Central memory CD4-positive, alpha-beta T cell (primary cell): ENCODE measurements at regions not wholly inside any gene's neighbourhood (a gene's known extent, or its start where the extent isn't known, plus 50 kb on each side); places are given as distances from the start of the nearest gene placed in this dataset.

Experiments used
- DNase-seq: peaks from one replicate; pipeline ENCODE4 v3.0.0; 2022

DNA sequence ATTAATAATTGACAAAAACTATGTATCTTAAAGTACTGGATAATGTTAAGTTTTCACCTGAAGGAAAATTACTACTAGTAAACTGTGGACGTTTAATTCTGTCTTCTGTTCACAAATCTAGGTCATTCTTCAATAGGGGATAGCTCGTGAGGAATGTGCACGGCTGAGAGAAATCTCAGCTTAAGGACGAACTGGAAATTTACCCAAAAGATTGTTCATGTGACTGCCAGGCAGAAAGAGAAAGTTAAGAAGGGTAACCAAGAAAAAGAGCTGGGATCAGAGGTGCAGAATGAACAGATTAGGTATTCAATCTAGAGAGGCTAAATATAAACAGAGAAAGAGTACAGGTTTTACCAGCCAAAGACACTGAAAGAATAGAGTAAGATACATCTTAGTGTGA lies 245.3 kb downstream of the CASP12 start:
- no peak for DNase-seq

DNA sequence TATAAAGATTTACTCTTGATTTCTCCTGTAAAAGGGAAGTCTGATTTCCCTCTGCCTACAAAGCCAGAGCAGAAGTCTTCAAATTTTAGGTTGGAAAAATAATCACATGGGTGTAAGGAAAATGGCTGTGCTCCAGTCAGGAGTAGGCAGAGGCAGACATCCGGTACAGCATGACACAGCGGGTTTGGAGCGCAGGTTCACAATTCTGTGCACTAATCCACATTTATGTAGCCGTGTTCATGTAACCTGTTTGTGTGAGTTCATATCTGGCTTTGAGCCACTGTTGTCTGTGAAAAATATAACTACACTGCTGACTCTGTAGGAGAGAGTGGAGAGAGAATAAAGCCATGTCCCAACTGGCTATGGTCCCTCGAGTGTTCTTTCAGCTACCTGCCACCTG lies 248.0 kb downstream of the CASP12 start:
- no peak for DNase-seq

DNA sequence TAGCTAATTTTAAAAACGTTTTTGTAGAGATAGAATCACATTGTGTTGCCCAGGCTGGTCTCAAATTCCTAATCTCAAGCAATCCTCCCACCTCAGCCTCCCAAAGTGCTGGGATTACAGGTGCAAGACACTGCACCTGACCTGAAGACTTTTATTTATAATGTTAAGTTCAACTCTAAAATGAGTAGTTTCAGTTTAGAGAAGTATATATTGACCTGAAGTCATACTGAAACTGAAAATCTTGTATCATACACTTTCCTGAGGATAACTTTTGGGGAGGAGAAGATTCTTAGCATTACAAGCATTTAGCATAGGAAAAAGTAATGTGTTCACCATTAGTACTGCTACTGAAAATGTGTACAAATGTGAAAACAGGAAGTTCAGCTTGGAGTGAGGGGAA lies 249.3 kb downstream of the CASP12 start:
- DNase-seq: no peak

DNA sequence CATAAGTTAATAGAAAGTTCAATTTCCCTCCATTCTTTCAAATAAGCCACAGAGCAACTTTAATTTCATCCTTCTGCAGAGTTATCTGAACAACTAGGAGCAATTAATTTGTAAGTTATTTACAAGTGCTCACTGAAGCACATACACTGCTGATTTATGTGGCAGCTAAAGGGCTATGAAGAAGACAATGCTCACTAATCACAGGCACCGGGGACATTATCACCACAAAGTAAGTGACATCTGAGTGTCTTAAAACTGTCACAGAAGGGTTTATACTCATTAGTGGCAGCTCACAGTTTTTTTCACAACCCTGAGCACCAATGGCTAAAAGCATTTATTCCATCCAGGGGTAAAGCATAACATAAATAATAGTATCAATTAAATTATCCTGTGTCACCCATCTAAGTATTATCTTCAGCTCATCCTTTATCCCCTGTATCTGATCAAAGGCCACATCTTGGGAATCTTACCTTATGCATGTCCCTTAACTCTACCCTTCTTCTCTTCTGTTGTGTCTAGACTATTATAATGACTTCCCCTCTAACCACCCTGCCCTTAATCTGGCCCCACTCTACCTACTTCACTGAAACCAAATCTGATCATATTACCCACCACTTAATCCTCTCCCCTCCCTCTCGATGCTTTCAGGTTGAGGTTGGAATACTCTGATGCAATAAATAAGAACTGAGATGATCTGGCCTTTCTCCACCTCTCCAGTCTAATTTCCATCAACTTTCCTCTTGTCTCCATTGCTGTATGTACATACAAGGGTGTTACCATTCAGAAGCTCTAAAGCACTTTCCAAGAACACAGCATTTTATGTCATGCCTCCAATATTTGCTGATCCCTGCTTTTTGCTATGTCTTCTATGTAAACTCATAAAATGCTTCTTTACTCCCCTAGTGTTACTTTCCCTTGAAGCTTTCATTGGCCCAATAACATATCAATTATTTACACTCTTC lies 252.7 kb downstream of the CASP12 start:
- no peak for DNase-seq

DNA sequence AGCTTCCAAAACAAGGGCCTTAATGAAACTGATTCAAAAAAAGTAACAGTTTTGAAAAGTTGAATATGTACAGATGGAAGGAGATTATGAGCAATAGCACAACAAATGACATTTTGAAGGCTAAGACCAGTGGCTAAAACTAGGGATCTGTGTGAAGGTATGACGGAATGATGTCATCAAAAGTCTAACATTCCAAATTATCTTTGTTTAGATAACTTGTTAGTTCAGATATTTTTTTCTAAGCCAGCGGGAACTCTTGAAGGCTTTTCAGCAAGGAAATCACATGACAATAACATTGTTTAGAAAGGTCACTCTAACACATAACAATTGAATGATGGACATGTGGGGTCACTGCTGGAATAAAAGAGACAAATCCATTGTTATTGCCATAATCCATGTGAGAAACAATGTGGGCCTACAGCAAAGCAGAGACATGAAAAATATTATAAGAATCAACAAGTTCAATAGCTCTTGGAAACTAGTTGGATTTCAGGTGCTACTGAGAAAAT lies 260.5 kb downstream of the CASP12 start:
- DNase-seq: no peak

DNA sequence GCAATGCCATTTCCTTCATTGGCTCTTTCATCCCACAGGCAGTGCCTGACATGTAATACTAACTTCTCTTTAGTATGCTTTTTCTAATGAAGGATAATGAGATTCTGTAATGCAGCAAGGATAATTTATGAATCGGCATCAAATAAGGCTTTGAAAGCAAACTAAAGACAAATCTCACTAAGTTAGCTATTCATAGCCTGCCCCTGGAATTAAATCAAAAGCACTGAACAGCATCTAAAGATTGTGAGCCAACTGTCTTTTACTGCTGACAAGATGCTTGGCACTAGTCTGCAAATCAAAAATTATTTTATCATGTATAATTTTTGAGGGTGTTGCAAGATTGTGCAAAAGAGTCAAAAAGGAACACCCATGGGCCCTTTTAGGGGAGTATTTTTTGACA lies 265.0 kb downstream of the CASP12 start:
- DNase-seq: no peak

DNA sequence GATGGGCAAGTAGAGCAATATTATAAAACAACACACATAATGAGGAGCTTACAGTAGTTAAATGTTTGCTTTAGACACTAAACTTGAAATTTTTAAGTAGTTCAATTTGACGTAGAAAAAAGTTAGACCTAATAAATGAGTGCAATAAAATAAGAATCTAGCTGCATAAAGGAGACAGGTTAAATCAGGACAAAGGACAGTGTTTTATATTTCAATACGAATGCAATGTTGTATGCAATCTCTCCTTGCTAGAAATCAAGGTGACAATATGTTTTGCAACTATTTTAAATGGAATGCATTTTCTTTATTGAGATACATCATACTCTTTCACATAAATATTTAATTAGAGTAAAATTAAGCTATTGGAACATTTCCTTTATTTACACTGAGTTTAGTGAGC lies 267.9 kb downstream of the CASP12 start:
- no peak for DNase-seq

DNA sequence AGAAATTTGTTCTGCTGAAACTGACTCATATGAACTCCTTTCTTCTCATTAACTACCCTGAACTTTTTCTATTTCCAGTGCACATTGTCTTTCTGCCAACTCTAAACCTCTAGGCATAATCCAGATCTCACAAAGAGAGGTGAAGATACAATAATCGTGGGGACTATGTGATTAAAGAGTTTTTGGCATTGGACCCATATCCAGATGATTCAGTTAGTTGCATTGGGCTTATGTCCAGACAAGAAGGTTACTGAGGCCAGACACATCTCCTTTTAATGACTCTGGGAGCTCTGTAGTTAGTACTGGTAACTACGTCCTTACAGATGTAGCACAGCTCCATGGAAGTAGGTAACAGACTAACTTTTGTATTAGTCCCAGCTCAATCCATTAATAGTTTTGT lies 273.0 kb downstream of the CASP12 start:
- DNase-seq: no peak

DNA sequence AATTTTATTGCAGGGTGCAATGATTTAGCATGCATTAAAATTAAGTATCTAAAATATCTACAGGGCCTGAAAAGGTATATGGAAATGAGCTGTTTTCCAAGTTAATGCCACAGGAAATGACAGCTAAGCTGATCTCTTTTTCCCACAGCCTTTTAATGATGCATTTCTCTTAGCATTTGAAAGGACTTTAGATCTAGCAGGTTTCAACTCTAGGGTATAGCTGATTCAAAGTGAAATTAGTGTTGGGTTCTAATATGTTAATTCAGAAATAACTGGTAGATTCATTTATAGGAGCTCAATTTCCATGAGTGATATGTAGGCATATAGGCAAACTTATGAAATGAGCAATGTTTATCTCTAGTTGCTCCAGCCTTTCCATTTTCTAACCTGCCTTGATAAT lies 274.2 kb downstream of the CASP12 start:
- DNase-seq: no peak

DNA sequence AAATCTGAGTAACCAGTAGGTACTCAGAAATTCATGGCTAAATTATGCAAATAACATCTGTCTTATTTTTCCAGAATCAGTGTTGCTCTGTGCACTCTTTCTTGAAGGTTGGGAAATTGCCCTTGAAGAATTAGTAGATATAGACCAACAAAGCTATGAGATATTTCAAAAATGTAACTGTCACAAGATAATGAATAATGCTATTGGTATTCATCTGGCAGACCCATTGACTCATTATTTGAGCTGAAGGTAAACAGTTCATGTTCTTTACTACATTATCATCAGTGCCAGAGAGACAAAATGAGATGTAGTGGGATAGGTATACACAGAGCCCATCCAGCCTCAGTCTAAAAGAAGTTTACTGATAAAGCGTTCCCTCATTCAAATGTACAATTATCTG lies 274.7 kb downstream of the CASP12 start:
- DNase-seq: no peak

DNA sequence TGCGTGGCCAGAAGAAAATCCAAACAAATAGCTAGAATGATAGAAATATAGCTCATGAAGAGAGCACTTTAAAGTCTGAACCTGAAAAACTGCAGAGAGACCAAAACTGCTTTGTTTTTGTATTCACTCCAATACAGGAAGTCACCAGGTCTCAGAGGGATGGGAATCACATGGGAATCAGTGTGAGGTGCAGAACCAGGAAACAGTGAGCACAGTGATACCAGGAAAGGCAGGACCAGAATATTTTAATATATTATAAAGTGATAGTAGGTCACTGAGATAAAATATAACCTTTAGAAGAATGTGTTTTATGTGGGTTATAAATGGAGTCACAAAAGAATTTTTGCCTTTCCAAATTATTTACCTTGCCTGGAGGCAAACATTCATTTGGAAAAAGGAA lies 277.3 kb downstream of the CASP12 start:
- DNase-seq: no peak

DNA sequence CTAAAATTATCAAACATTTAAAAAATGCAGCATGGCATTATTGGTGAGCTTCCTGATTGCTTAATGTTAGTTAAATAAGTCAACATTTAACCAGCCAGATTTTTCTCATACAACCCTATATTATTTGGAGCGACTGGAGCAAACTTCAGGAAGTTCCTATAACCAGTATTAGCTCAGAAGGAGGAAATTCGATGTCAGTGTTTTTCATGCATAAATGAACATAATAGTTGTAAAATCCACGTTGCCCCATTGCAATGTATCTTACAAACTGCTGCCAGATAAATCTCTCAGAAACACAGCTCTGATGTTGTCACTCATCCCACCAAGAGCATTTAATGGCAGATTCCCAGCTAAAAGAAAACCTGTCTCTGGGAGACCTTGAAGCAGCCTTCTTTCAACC lies 278.5 kb downstream of the CASP12 start:
- DNase-seq: no peak

DNA sequence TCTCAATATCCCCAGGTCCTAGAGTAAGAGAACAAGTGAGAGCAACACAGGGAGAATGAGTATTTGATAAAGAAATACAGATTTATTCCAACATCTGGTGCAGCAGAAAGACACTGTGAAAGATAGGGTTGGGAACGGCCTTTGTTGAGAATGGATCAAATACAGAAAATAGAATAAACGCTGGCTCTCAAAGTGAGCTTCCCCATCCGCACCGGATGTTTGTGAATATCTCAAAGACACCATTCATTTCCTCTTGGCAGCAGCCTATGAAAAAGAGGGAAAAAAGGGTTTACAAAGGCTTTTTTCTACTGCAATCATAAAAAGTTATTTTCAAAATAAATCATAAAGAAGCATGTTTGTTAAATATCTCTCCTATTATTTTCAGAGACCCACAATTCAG lies 279.3 kb downstream of the CASP12 start:
- DNase-seq: no peak

DNA sequence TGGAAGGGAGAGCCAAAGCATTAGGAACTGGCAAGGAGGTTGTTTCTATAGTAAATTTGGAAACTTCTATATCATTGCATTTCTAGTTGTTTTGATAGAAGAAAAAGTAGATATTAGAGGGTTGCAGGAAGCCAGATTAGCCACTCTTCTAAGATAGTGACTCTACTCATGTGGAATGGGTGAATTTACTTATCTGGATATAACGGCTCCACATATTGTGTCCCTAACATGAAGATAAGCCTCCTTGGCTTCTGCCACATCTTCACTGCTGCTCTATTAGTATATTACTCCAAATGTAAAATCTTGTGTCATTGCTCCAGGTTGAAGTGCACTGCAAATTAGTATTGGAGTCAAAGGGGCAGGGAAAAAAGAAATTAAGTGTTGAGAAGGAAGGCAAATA lies 283.3 kb downstream of the CASP12 start:
- DNase-seq: no peak

DNA sequence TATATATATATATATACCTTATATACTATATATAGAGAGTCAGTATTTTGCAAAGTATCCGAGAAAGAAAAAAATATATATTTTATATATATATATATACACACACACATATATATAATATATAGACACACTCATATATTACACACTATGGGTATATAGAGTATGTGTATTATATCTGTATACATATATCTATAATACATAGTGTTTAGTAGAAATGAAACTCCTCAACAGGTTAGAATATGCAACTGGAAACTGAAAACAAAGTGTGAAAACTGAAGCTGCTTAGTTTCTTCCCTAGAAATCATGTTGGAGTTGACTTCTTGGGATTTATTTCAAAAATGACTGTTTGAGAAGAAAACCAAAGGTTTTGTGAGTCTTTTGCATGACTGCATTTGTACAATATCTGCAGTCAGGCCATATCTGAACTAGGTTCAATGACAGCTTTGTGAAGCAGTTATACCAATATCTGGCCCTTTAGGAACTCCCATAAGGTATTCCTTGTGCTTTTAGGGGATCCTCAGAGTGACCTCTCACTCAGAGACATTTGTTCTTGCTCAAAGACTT lies 284.1 kb downstream of the CASP12 start:
- DNase-seq: no peak

DNA sequence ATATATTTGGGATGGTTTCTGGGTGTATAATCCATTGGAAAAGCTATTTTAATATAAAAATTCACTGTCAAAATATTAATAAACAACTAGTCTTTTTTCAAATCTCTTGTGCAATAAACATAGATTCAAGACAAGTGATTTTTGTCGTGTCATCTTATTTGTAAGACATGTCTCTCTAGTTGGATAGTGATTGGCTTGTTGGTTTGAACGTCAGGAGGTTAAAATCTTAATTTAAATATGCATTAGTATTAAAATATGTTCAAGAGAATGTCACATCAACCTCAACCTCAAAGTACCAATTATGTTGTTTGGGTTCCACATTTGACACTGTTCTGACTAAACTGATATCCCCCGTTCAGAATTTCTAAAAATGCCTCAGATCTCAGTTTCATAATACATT lies 287.6 kb downstream of the CASP12 start:
- DNase-seq: no peak

DNA sequence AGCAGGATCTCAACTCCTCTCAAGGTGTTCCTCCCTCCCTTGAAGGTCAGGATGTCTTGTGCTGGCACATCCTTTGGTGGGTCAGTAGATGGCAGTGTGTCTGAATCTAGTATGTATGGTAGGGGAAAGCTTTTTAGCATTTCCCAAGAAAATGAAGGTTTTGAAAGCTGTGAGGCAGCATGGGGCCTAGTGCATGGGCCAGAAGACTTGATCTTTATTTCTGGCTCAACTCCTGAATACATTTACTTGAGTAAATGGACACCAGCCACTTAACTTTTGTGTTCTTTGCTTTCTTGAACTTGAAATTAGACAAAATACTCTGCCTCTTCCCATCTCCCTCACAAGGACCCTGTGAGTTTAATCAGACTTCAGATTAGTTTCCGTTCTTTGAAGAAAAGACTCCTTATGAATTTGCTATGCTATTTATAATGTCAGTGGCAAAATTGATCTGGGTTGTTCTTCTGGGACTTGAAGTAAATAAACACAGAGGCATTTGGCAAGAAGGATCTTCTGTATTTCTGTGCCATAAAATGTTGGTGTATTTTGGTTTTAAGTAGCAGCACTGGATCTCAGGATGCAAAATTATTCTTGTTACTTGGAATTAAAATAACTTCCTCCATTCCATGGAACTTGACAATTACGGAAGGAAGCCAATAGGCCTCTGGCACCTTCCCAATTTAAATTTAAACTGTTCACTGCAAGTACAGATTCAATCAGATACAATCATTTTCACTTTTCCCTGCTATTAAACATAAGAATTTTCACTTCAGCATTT lies 288.8 kb downstream of the CASP12 start:
- DNase-seq: peak; percentile 49

DNA sequence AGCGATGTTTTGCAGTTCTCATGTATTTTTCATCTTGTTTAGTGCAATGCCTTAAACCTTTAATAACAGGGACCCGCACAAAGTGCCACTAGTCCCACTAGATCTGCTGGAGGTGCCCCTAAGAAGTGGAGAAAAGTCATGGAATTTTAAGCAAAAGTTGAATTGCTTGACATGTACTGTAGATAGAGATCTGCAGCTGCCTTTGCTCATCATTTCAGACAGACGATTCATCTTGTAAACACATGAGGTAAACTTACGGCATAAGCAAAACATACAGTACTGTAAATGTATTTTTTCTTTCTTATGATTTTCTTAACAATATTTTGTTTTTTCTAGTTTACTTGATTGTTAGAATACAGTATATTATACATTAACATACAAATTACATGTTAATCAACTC lies 295.6 kb downstream of the CASP12 start:
- DNase-seq: no peak

DNA sequence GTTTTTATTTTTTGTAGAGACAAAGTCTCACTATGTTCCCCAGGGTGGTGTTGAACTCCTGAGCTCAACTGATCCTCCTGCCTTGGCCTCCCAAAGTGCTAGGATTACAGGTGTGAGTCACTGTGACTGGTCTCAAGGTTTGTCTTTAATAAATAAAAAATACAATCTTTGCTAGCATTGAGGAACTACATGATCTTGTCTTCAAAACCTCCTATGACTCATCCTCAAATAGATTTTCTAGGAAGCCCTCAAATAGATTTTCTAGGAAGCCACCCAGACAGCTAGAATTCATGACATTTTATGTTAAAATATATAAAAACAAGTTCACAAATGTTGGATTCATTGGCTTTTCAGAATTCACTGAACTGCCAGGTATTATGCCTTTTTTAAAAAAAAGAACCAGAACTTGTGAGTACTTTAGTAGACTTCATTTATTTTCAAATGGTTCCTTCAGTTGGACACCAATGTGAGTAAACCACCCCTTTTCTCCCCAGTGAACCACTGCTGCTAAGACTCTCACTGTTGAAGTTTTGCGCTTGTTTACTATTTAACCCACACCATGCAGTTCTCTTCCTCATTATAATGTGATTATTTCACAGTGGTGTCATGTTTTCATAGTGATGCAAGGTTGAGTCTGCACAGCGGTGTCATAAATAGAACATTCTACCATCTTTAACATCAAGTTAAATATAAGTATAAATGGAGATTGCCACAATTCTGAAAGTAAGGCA lies 303.9 kb downstream of the CASP12 start:
- no peak for DNase-seq

DNA sequence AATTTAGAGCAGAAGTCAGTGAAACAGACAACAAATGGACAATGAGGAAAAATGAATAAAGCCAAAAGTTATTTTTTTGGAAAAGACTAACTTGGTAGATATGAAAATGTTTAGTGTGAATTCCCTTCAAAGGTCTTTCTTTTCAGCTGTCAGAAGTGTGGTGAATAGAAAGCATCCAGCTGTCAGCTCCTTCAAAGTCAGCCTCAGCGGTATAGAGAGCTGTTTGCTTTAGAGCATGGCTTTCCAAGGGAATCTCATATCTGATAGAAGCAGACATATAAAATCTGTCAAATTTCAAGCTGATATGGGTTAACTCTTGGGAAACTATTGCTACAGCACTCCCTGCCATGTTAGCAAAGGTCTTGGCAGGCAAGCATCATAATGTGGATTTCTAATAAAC lies 309.3 kb downstream of the CASP12 start:
- no peak for DNase-seq

DNA sequence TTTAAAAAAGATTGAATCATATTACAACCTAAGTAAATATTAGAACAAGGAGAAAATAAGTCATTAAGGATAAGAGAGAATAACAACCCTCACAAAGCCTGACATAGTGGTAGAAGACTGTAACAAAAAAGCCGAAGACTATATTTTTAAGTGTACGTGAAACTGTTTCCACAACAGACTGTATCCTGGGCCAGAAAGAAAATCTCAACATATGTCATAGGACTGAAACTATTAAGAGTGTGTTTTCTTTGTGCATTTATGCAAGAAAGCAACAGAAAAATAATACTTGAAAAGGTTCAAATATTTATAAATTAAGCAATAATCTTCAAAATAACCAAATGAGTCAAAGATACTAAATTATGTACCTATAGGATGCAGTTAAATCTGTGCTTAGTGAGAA lies 309.8 kb downstream of the CASP12 start:
- no peak for DNase-seq

DNA sequence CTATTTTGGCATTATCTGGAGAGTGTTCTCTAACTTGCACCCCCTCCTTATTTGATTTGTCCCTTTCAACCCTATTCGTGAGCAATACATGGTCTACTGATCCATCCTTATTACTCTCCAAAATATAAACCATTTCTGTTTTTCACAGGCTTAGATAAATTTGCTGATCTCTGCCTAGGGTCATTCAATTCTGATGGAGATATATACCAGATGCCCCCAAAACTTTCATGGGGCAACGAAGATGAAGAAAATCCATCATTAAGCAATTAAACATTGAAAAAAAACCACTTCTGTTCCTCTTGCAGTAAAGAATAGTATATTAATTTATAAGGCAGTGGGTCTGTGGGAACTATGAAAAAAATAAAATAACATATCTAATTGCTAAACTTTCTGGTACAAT lies 313.4 kb downstream of the CASP12 start:
- DNase-seq: no peak

DNA sequence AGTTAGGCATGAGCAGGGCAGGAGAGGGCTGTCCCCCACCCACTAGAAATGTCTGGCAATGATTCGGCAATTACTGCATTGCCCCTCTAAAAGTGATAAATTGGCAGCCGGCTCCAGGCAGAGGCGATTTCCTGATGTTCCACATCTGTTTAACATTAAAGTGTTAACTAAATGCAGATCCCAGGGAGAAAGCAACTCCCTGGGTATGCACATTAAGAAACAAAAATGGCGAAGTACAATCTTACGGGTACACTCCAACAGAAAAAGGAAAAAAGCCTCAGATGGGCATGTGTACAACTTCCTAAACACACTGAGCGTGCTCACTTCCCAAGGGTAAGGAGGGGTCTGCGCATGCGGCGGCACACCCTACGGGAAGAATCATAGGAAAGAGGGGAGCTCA lies 314.4 kb downstream of the CASP12 start:
- DNase-seq: no peak
